ENCODE measurements at regions not wholly inside any gene's neighbourhood (a gene's known extent, or its start where the extent isn't known, plus 50 kb on each side); places are given as distances from the start of the nearest gene placed in this dataset.

DNA sequence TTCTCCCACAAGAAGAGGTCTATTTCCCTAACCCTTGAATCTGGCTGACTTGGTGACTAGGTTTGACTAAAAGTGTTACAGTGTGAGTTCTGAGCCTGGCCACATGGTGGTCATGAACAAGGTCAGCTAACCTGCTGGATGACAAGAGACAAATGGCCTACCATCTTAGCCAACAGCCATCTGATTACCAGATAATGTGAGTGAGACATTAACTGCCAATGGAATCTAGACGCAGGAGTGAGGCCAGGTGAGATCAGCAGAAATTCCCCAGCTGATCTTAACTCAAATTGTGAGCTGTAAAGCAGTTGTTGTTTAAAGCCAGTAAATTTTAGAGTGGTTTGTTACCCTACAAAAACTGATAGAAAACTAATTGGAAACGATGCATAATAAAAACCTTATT, 320.0 kb downstream of the BRINP2 start:
- H3K9me2 ChIP-seq (replicated peaks; ENCODE audit: insufficient read depth, low read length) = no peaks in the 10 kb centered on the region
- H3K9me3 ChIP-seq (ENCODE audit: insufficient read depth, low read length) = no peaks in the 10 kb centered on the region
- H2AFZ ChIP-seq (ENCODE audit: low read depth, low read length, severe bottlenecking) = no peak overlapping the region
- no peaks in the 10 kb centered on the region for H3F3A ChIP-seq (ENCODE audit: insufficient read depth)
- H3K36me3 ChIP-seq (ENCODE audit: low read length) = no peaks in the 10 kb centered on the region
- H3K27ac ChIP-seq (ENCODE audit: low read depth, low read length) = no peak overlapping the region
- TF ChIP-seq EZH2phosphoT487 (conservative IDR thresholded peaks at IDR 0.05; ENCODE audit: low read length) = no peak
- TF ChIP-seq, protein P1, sequence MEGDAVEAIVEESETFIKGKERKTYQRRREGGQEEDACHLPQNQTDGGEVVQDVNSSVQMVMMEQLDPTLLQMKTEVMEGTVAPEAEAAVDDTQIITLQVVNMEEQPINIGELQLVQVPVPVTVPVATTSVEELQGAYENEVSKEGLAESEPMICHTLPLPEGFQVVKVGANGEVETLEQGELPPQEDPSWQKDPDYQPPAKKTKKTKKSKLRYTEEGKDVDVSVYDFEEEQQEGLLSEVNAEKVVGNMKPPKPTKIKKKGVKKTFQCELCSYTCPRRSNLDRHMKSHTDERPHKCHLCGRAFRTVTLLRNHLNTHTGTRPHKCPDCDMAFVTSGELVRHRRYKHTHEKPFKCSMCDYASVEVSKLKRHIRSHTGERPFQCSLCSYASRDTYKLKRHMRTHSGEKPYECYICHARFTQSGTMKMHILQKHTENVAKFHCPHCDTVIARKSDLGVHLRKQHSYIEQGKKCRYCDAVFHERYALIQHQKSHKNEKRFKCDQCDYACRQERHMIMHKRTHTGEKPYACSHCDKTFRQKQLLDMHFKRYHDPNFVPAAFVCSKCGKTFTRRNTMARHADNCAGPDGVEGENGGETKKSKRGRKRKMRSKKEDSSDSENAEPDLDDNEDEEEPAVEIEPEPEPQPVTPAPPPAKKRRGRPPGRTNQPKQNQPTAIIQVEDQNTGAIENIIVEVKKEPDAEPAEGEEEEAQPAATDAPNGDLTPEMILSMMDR (IDR thresholded peaks at IDR 0.05; ENCODE audit: insufficient read depth, low read length, poor library complexity, severe bottlenecking) = no peak
- H3K27me3 ChIP-seq (ENCODE audit: low read length) = no peaks in the 10 kb centered on the region
- H3K9ac ChIP-seq (ENCODE audit: low read length) = no peak overlapping the region
- no peak overlapping the region for H3K4me3 ChIP-seq (ENCODE audit: insufficient read depth, low read length, poor library complexity, severe bottlenecking)
- no peak overlapping the region for H3K4me2 ChIP-seq (ENCODE audit: low read depth, low read length, poor library complexity, severe bottlenecking)
- no peaks in the 10 kb centered on the region for H4K20me1 ChIP-seq (ENCODE audit: low read depth, low read length)
- H3K79me2 ChIP-seq (ENCODE audit: insufficient read depth, low read length) = no peaks in the 10 kb centered on the region

DNA sequence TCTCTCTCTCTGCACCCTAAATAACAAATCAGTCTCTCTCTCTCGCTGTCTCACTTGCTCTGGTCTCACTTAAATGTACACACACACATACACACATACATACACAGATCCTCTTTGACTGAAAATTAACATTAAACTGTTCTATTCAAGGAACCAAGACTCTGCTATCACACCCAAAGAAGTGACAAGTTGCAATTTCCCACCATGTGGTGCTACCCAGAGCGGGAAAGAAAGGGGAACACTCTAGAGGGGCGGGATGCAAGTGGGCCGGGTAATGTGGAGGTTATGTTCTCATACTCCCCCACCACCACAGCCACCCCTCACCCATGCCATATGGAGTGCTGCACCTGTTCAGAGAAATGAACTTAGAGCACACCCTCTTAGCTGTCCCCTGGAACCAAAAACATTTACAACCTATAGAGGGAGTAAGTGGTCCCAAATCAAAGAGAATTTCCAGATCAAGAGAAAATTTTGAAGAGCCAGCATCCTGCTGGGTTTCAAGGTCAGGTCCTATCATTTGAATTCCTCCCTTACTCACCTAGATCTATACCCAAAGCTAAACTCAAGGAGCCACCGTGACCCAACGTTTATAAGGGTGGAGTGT, 319.4 kb downstream of the BRINP2 start:
- H3K4me3 ChIP-seq (ENCODE audit: insufficient read depth, low read length, poor library complexity, severe bottlenecking) = no peak overlapping the region
- H3K79me2 ChIP-seq (ENCODE audit: insufficient read depth, low read length) = no peaks in the 10 kb centered on the region
- H3K4me2 ChIP-seq (ENCODE audit: low read depth, low read length, poor library complexity, severe bottlenecking) = no peak overlapping the region
- H3K27me3 ChIP-seq (ENCODE audit: low read length) = no peaks in the 10 kb centered on the region
- no peak overlapping the region for H3K9ac ChIP-seq (ENCODE audit: low read length)
- H2AFZ ChIP-seq (ENCODE audit: low read depth, low read length, severe bottlenecking) = no peak overlapping the region
- H3K9me2 ChIP-seq (replicated peaks; ENCODE audit: insufficient read depth, low read length) = no peaks in the 10 kb centered on the region
- no peaks in the 10 kb centered on the region for H3K36me3 ChIP-seq (ENCODE audit: low read length)
- H3K9me3 ChIP-seq (ENCODE audit: insufficient read depth, low read length) = no peaks in the 10 kb centered on the region
- no peaks in the 10 kb centered on the region for H4K20me1 ChIP-seq (ENCODE audit: low read depth, low read length)
- no peak overlapping the region for H3K27ac ChIP-seq (ENCODE audit: low read depth, low read length)
- TF ChIP-seq, protein P1 (IDR thresholded peaks at IDR 0.05; ENCODE audit: insufficient read depth, low read length, poor library complexity, severe bottlenecking) = no peak
- no peak for TF ChIP-seq EZH2phosphoT487 (conservative IDR thresholded peaks at IDR 0.05; ENCODE audit: low read length)
- no peaks in the 10 kb centered on the region for H3F3A ChIP-seq (ENCODE audit: insufficient read depth)

DNA sequence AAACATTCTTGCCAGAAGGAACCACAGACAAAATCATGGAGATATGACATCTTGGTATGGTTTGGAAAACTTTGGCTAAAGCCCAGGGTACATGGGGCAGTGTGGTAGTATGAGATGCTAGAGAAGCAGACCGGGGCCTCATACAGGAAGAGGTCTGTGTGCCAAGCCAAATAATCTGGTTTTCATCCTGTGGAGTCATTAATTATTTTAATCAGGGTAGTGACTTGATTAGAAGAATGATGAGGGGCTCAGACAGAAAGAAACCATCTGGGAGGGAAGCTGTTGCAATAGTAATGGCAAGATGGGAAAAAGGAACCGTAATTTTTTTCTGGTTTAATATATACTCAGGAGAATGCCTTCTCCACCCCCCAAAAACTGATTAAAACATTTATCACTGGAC, 318.0 kb downstream of the BRINP2 start:
- Histone ChIP-seq H3K27me3 (ENCODE audit: low read length) (no peaks in the 10 kb centered on the region), H3K27ac (ENCODE audit: low read depth, low read length) (no peak overlapping the region), H3K4me2 (ENCODE audit: low read depth, low read length, poor library complexity, severe bottlenecking) (no peak overlapping the region), H3F3A (ENCODE audit: insufficient read depth) (no peaks in the 10 kb centered on the region), H2AFZ (ENCODE audit: low read depth, low read length, severe bottlenecking) (no peak overlapping the region), H3K79me2 (ENCODE audit: insufficient read depth, low read length) (no peaks in the 10 kb centered on the region), H3K4me3 (ENCODE audit: insufficient read depth, low read length, poor library complexity, severe bottlenecking) (no peak overlapping the region), H3K36me3 (ENCODE audit: low read length) (no peaks in the 10 kb centered on the region), H3K9me2 (replicated peaks; ENCODE audit: insufficient read depth, low read length) (no peaks in the 10 kb centered on the region), H4K20me1 (ENCODE audit: low read depth, low read length) (no peaks in the 10 kb centered on the region), H3K9me3 (ENCODE audit: insufficient read depth, low read length) (no peaks in the 10 kb centered on the region), H3K9ac (ENCODE audit: low read length) (no peak overlapping the region)
- TF ChIP-seq, protein P1 (IDR thresholded peaks at IDR 0.05; ENCODE audit: insufficient read depth, low read length, poor library complexity, severe bottlenecking) = no peak
- no peak for TF ChIP-seq EZH2phosphoT487 (conservative IDR thresholded peaks at IDR 0.05; ENCODE audit: low read length)

All from SU-DHL-6 (cell line).